ENCODE measurements at regions not wholly inside any gene's neighbourhood (a gene's known extent, or its start where the extent isn't known, plus 50 kb on each side); places are given as distances from the start of the nearest gene placed in this dataset.

GRCh38 chr3:81985996-81986723 is 224.7 kb upstream of the GBE1 start (continued):
- TF ChIP-seq ZBTB40 (IDR thresholded peaks at IDR 0.05) = peak; percentile 47; the same call in 1 of the 2 replicates
- no peak for TF ChIP-seq ZBTB40 (CRISPR knock-in tag; IDR thresholded peaks at IDR 0.05)
- TF ChIP-seq ZNF764 (CRISPR knock-in tag; IDR thresholded peaks at IDR 0.05; ENCODE audit: low read depth) = no peak
- peak; percentile 13; the same call in 1 of the 2 replicates for TF ChIP-seq VEZF1 (CRISPR knock-in tag; IDR thresholded peaks at IDR 0.05)
- TF ChIP-seq TFAM (CRISPR knock-in tag; conservative IDR thresholded peaks at IDR 0.05) = no peak
- no peak for TF ChIP-seq ESRRA (IDR thresholded peaks at IDR 0.05; ENCODE audit: borderline replicate concordance, low read depth)
- TF ChIP-seq ZNF174 (CRISPR knock-in tag; IDR thresholded peaks at IDR 0.05) = no peak
- TF ChIP-seq PHF8 (IDR thresholded peaks at IDR 0.05; ENCODE audit: borderline replicate concordance, low read length) = peak; percentile 21; the same call in 1 of the 2 replicates
- no peak for TF ChIP-seq RUNX1 (IDR thresholded peaks at IDR 0.05; ENCODE audit: low read depth)
- TF ChIP-seq HOMEZ (CRISPR knock-in tag; IDR thresholded peaks at IDR 0.05) = no peak
- no peak for TF ChIP-seq POLR2H (tag; IDR thresholded peaks at IDR 0.05; ENCODE audit: low read depth)
- no peak for TF ChIP-seq PYGO2 (tag; IDR thresholded peaks at IDR 0.05)
- peak; percentile 86 for TF ChIP-seq GABPA (tag; conservative IDR thresholded peaks at IDR 0.05; ENCODE audit: low read depth)
- peak; percentile 40 for TF ChIP-seq PHF20 (IDR thresholded peaks at IDR 0.05; ENCODE audit: partially characterized antibody)
- no peak for TF ChIP-seq GTF2F1 (IDR thresholded peaks at IDR 0.05; ENCODE audit: low read depth, low read length)
- TF ChIP-seq BACH1 (tag; IDR thresholded peaks at IDR 0.05) = no peak
- no peak for TF ChIP-seq L3MBTL2 (IDR thresholded peaks at IDR 0.05)
